Inflammatory macrophage treated with lipopolysaccharide for 1 hour (primary cell): ENCODE measurements at regions not wholly inside any gene's neighbourhood (a gene's known extent, or its start where the extent isn't known, plus 50 kb on each side); places are given as distances from the start of the nearest gene placed in this dataset.
"Not testable (repeated sequence)": the region's sequence is repeated elsewhere in the genome, so short reads cannot be mapped to it uniquely, and the experiment has no call there.

ENCODE experiments used
- DNase-seq, 2 donors: peaks; one replicate each; pipeline ENCODE4 v3.0.0-alpha.2; 2020 to 2022

- DNase-seq: no peak
Measured at GRCh38 chr4:8732681-8733243, 138.9 kb downstream of the HMX1 start.

GRCh38 chr4:8732092-8732491 is 139.5 kb downstream of the CPZ start:
- no peak for DNase-seq

- no peak for DNase-seq
Measured at GRCh38 chr4:8731364-8731763, 138.8 kb downstream of the CPZ start.

GRCh38 chr4:8730681-8731080 is 138.1 kb downstream of the CPZ start:
- no peak for DNase-seq

GRCh38 chr4:8730159-8730558 is 137.6 kb downstream of the CPZ start:
- no peak for DNase-seq

GRCh38 chr4:8729408-8730149 is 137.0 kb downstream of the CPZ start:
- DNase-seq: no peak

- no peak for DNase-seq
Measured at GRCh38 chr4:8728536-8729407, 136.2 kb downstream of the CPZ start.

GRCh38 chr4:8727546-8728510 is 135.3 kb downstream of the CPZ start:
- no peak for DNase-seq

GRCh38 chr4:8727131-8727530 is 134.6 kb downstream of the CPZ start:
- no peak for DNase-seq

- DNase-seq: no peak
Measured at GRCh38 chr4:8726344-8726851, 133.8 kb downstream of the CPZ start.

- DNase-seq: no peak
Measured at GRCh38 chr4:8725845-8726244, 133.3 kb downstream of the CPZ start.

- DNase-seq: no peak
Measured at GRCh38 chr4:8725071-8725841, 132.7 kb downstream of the CPZ start.

GRCh38 chr4:8724436-8725070 is 132.0 kb downstream of the CPZ start:
- no peak for DNase-seq

- no peak for DNase-seq
Measured at GRCh38 chr4:8723222-8723980, 130.8 kb downstream of the CPZ start.

- no peak for DNase-seq
Measured at GRCh38 chr4:8722556-8722955, 130.0 kb downstream of the CPZ start.

- no peak for DNase-seq
Measured at GRCh38 chr4:8721621-8722020, 129.1 kb downstream of the CPZ start.

GRCh38 chr4:8719421-8719820 is 126.9 kb downstream of the CPZ start:
- DNase-seq: no peak

GRCh38 chr4:8717470-8717869 is 124.9 kb downstream of the CPZ start:
- not testable (repeated sequence) for DNase-seq

- no peak for DNase-seq
Measured at GRCh38 chr4:8710946-8711345, 118.4 kb downstream of the CPZ start.

GRCh38 chr4:8710416-8710815 is 117.9 kb downstream of the CPZ start:
- no peak for DNase-seq
